Left lung (tissue), 4 donors: ENCODE measurements at regions not wholly inside any gene's neighbourhood (a gene's known extent, or its start where the extent isn't known, plus 50 kb on each side); places are given as distances from the start of the nearest gene placed in this dataset.
"Not testable (repeated sequence)": the region's sequence is repeated elsewhere in the genome, so short reads cannot be mapped to it uniquely, and the experiment has no call there.

Experiments
- ATAC-seq: fragments of 200-7000 bp; cut with Tn5 transposase; one replicate; pipeline ENCODE4 v1.9.1; 2020; ENCODE audit warnings: moderate library complexity
- DNase-seq, 4 donors: peaks; one replicate each; pipeline ENCODE4 v3.0.0-alpha.2; 2013 to 2020
- H3K27ac ChIP-seq, 2 donors: fragments of 200-600 bp; sonication (generic) in 1 of 2; one replicate each; pipeline versions ENCODE4 v1.5.0 to v1.8.0; 2020 to 2021
- H3K27me3 ChIP-seq, 2 donors: fragments of 200-600 bp; sonication (generic) in 1 of 2; one replicate each; pipeline versions ENCODE4 v1.5.0 to v1.8.0; 2020 to 2021
- H3K36me3 ChIP-seq, 2 donors: fragments of 200-600 bp; sonication (generic) in 1 of 2; one replicate each; pipeline versions ENCODE4 v1.5.0 to v1.8.0; 2020 to 2021
- H3K4me1 ChIP-seq, 2 donors: fragments of 200-600 bp; one replicate each; pipeline ENCODE4 v1.8.0; 2021
- H3K4me3 ChIP-seq, 2 donors: fragments of 200-600 bp; sonication (generic) in 1 of 2; one replicate each; pipeline versions ENCODE4 v1.5.0 to v1.8.0; 2020 to 2021; ENCODE audit warnings: mild to moderate bottlenecking in 1 of 2
- H3K9me3 ChIP-seq, 2 donors: fragments of 200-600 bp; sonication (generic) in 1 of 2; one replicate each; pipeline versions ENCODE4 v1.5.0 to v1.8.0; 2020 to 2021
- intact Hi-C, 2 donors: fragments of 100-400 bp; cut with DNase I; formaldehyde crosslinking; loops; one replicate each; pipeline versions ENCODE4 v1.11.2 to v1.14.2; 2022
- TF ChIP-seq, protein P1 (sequence below), 2 donors: fragments of 200-600 bp; sonication (generic) in 1 of 2; IDR thresholded peaks; one replicate each; pipeline versions ENCODE4 v1.5.0 to v1.8.0; 2021; ENCODE audit warnings: antibody characterized with exemption in 2 of 2
- donor health status: DM: no; HTN: yes; CAD: no.
- donor health status: DM: no; HTN: no; CAD: no.

DNA sequence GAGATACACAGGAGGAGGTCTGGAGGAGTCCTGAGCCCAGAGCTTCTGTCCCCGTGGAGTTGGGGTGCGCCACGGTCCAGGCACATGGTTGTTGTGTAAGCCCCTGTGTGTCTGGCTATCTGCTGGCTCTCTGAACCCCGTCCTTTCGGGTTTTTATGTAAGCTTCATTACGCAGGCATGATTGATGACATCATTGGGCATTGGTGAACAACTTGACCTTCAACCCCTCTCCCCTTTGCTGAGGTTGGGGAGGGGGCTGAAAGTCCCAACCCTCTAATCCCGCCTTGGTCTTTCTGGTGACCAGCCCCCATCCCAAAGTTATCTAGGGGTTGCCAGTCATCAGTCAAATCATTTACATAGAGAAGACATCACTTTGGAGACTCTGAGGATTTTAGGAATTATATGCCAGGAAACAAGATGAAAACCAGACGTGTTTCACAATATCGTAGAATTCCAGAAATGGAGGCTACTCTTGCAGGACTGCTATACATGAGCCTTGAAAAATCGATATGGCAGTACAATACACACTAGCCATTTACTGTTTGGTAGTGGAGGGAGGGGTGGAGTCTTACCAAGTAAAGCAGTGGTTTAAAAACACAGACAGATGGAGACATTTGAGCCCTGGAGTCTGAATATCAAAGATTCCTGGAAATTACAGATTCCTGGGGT is 69.8 kb upstream of the SCAF4 start:
- intact Hi-C loops, result no loop called here
- Histone ChIP-seq H3K4me1 (no peaks in the 10 kb centered on the region), H3K9me3 (no peaks in the 10 kb centered on the region), H3K27me3 (peaks cover 0 to 22% of the 10 kb centered on the region in 2 donors), H3K27ac (no peak overlapping the region), H3K36me3 (no peaks in the 10 kb centered on the region), H3K4me3 (no peak overlapping the region)
- TF ChIP-seq, protein P1, sequence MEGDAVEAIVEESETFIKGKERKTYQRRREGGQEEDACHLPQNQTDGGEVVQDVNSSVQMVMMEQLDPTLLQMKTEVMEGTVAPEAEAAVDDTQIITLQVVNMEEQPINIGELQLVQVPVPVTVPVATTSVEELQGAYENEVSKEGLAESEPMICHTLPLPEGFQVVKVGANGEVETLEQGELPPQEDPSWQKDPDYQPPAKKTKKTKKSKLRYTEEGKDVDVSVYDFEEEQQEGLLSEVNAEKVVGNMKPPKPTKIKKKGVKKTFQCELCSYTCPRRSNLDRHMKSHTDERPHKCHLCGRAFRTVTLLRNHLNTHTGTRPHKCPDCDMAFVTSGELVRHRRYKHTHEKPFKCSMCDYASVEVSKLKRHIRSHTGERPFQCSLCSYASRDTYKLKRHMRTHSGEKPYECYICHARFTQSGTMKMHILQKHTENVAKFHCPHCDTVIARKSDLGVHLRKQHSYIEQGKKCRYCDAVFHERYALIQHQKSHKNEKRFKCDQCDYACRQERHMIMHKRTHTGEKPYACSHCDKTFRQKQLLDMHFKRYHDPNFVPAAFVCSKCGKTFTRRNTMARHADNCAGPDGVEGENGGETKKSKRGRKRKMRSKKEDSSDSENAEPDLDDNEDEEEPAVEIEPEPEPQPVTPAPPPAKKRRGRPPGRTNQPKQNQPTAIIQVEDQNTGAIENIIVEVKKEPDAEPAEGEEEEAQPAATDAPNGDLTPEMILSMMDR (IDR thresholded peaks at IDR 0.05), result no peak
- ATAC-seq (no peak), DNase-seq (no peak)

DNA sequence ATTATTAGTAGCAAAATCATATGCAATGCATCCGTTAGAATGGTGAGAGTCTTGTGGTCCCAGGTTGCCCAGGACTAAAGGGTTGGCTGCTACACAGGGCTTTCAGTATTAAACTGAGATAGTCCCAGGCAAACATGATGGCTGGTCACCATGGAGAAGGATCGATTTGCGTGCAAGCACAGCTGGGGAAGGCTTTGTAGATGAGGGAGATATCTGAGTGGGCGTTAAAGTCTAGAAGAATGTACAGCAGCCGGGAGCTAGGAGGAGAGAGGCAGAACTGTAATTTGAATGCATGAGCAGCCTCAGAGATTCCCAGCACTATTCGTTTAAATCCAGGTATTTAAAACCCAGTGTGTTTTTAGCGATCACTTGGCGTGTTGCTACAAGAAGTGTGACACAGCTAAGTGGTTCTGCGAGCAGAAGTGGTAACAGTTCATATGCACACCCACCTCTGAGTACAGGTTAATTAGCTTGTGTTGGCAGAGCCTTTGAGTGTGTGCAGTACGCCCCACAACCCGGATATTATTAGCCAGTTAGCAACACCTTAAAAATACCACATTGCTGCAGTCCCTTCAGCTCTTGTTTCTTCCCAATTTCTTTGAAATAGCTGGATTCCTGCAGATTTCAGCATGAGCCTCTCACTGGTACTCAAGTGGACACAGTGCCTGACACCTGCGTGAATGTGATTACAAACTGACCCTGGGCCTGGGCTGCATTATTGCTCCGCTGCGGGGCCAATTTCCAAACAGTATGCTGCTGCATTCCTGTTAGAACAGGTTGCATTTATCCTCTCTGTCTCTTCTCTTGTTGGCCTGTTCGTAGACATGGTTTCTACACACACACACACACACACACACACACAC is 67.2 kb upstream of the SCAF4 start:
- Histone ChIP-seq H3K9me3 (no peaks in the 10 kb centered on the region), H3K4me3 (no peak overlapping the region), H3K4me1 (no peaks in the 10 kb centered on the region), H3K36me3 (no peaks in the 10 kb centered on the region), H3K27ac (no peak overlapping the region), H3K27me3 (peaks cover 0 to 22% of the 10 kb centered on the region in 2 donors)
- intact Hi-C loops, result no loop called here
- DNase-seq (peak in 2 of 4 donors; percentile 38 to 44), ATAC-seq (peak; percentile 57)
- TF ChIP-seq, protein P1 (IDR thresholded peaks at IDR 0.05), result no peak

DNA sequence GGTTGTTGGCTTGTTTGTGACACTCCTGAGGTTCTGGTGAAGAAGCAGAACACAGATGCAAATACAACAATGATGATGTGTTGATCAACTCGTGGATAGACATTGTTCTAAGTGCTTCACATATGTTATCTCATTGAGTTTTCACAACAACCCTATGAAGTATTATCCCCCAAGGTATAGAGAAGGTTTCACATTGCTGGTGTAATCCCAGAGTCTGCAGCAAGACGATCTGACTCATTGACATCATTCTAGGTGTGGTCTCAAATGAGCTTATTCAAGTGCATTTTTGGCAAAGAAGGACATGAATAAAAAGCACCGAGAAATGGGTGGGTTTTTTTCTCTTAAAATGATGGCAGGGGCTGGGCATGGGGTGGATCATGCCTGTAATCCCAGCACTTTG is 64.1 kb upstream of the SCAF4 start:
- intact Hi-C loops, result no loop called here
- no peak overlapping the region for H3K27ac ChIP-seq
- no peaks in the 10 kb centered on the region for H3K4me1 ChIP-seq
- H3K9me3 ChIP-seq, result no peaks in the 10 kb centered on the region
- peaks cover 0 to 5% of the 10 kb centered on the region in 2 donors for H3K27me3 ChIP-seq
- TF ChIP-seq, protein P1 (IDR thresholded peaks at IDR 0.05), result no peak
- no peak overlapping the region for H3K4me3 ChIP-seq
- H3K36me3 ChIP-seq, result no peaks in the 10 kb centered on the region
- DNase-seq (no peak), ATAC-seq (no peak)

DNA sequence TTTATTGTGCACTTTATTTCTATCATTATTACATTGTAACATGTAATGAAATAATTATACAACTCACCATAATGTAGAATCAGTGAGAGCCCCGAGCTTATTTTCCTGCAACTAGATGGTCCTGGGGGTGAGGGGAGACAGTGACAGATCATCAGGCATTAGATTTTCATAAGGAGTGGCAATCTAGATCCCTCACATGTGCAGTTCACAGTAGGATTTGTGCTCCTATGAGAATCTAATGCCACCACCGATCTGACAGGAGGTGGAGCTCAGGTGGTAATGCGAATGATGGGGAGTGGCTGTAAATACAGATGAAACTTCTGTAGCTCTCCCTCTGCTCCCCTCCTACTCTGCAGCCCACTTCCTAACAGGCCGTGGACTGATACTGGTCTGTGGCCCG is 58.5 kb upstream of the SCAF4 start:
- intact Hi-C loops, H3K27me3 ChIP-seq, H3K4me3 ChIP-seq, H3K4me1 ChIP-seq, H3K27ac ChIP-seq, DNase-seq, H3K9me3 ChIP-seq, H3K36me3 ChIP-seq, ATAC-seq: not testable (repeated sequence)

DNA sequence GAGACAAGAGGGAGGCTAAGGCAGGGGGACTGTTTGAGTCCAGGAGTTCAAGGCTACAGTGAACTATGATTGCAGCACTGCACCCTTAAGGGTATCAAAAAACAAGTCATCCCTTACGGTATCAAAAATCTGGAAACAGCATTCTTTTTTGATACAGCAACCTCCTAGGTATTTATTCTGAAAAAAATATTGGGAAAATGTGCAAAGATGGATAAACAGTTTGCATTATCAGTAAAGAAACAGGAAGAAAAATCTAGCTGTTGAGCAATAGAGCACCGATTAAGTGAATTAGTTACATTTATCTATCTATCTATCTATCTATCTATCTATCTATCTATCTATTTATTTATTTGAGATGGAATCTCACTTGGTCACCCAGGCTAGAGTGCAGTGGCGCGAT is 56.7 kb upstream of the SCAF4 start:
- no peaks in the 10 kb centered on the region for H3K9me3 ChIP-seq
- H3K27me3 ChIP-seq, result no peaks in the 10 kb centered on the region
- TF ChIP-seq, protein P1 (IDR thresholded peaks at IDR 0.05), result no peak
- H3K4me1 ChIP-seq, result no peaks in the 10 kb centered on the region
- intact Hi-C loops, result loop anchor here in 1 of 2 donors (10.0 kb wide), 1 partner anchor 476 kb away; no protein-coding TSS in a partner anchor
- DNase-seq, result no peak
- no peak overlapping the region for H3K27ac ChIP-seq
- no peaks in the 10 kb centered on the region for H3K36me3 ChIP-seq
- no peak for ATAC-seq
- no peak overlapping the region for H3K4me3 ChIP-seq

DNA sequence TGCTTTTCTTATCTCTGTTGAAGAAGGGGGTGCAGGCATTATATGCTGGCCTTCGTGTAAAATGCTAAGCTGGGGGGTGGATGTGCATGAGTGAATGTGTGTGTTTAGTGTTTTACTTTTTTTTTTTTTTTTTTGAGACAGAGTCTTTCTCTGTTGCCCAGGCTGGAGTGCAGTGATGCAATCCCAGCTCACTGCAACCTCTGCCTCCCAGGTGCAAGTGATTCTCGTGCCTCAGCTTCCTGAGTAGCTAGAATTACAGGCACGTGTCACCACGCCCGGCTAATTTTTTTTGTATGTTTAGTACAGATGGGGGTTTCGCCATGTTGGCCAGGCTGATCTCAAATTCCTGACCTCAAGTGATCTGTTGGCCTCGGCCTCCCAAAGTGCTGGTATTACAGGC is 55.8 kb upstream of the SCAF4 start:
- H3K9me3 ChIP-seq, H3K36me3 ChIP-seq, H3K4me1 ChIP-seq, H3K4me3 ChIP-seq, H3K27me3 ChIP-seq, H3K27ac ChIP-seq, ATAC-seq: not testable (repeated sequence)
- DNase-seq, result peak in 1 of 4 donors; percentile 41
- intact Hi-C loops, result loop anchor here in 1 of 2 donors (10.0 kb wide), 1 partner anchor 477 kb away; no protein-coding TSS in a partner anchor
